ENCODE measurements at regions not wholly inside any gene's neighbourhood (a gene's known extent, or its start where the extent isn't known, plus 50 kb on each side); places are given as distances from the start of the nearest gene placed in this dataset.

GRCh38 chr6:62805431-62805830 is 405.8 kb upstream of the FKBP1C start:
- TF ChIP-seq CTCF (IDR thresholded peaks at IDR 0.05) (no peak), POLR2AphosphoS5 (IDR thresholded peaks at IDR 0.05; ENCODE audit: low read depth, low read length) (no peak), REST (IDR thresholded peaks at IDR 0.05; ENCODE audit: insufficient read depth in 1 of 2, low read depth in 2 of 2, low read length in 1 of 2) (no peak), TCF7L2 (IDR thresholded peaks at IDR 0.05; ENCODE audit: low read depth, low read length) (no peak), SIN3A (IDR thresholded peaks at IDR 0.05; ENCODE audit: borderline replicate concordance, insufficient read depth, low read depth, low read length) (no peak)
